DOHH2 (cell line): ENCODE measurements at regions not wholly inside any gene's neighbourhood (a gene's known extent, or its start where the extent isn't known, plus 50 kb on each side); places are given as distances from the start of the nearest gene placed in this dataset.

Experiments used
- H3F3A ChIP-seq: fragments of 200-600 bp; sonication (generic), shearing (Covaris generic); 2 replicates; pipeline ENCODE4 v1.6.0; 2016; ENCODE audit warnings: antibody characterized with exemption, mild to moderate bottlenecking; ENCODE audit not compliant: control insufficient read depth, insufficient read depth
- H3K27ac ChIP-seq: fragments of 200-600 bp; sonication (generic); 2 replicates; pipeline ENCODE4 v1.5.1; 2014; ENCODE audit warnings: low read depth, mild to moderate bottlenecking, low read length, moderate library complexity
- H3K27me3 ChIP-seq: fragments of 200-600 bp; sonication (generic); 2 replicates; pipeline ENCODE4 v1.6.1; 2014; ENCODE audit warnings: mild to moderate bottlenecking, low read length, mixed read lengths; ENCODE audit not compliant: control insufficient read depth
- H3K36me3 ChIP-seq: fragments of 200-600 bp; sonication (generic); 2 replicates; pipeline ENCODE4 v1.6.1; 2014; ENCODE audit warnings: mild to moderate bottlenecking, low read length, moderate library complexity, mixed read lengths; ENCODE audit not compliant: control insufficient read depth
- H3K4me1 ChIP-seq: fragments of 200-600 bp; sonication (generic); 2 replicates; pipeline ENCODE4 v1.6.1; 2014; ENCODE audit warnings: mild to moderate bottlenecking, low read length, mixed read lengths; ENCODE audit not compliant: control insufficient read depth
- H3K4me2 ChIP-seq: fragments of 200-600 bp; sonication (generic); 2 replicates; pipeline ENCODE4 v1.6.0; 2014; ENCODE audit warnings: mild to moderate bottlenecking, low read length, moderate library complexity
- H3K4me3 ChIP-seq: fragments of 200-600 bp; sonication (generic); 2 replicates; pipeline ENCODE4 v1.5.1; 2014; ENCODE audit warnings: mild to moderate bottlenecking, low read length, mixed read lengths
- H3K79me2 ChIP-seq: fragments of 200-600 bp; sonication (generic); 2 replicates; pipeline ENCODE4 v1.6.1; 2014; ENCODE audit warnings: mild to moderate bottlenecking, low read length, mixed read lengths; ENCODE audit not compliant: control insufficient read depth
- H3K9me2 ChIP-seq: fragments of 200-600 bp; sonication (generic); replicated peaks from 2 replicates; pipeline ENCODE4 v1.6.1; 2014; ENCODE audit warnings: mild to moderate bottlenecking, low read length, mixed read lengths; ENCODE audit not compliant: control insufficient read depth
- H3K9me3 ChIP-seq: fragments of 200-600 bp; sonication (generic); 2 replicates; pipeline ENCODE4 v1.6.1; 2014; ENCODE audit warnings: antibody characterized with exemption, low read length, mixed read lengths; ENCODE audit not compliant: control insufficient read depth, insufficient read depth
- H4K20me1 ChIP-seq: fragments of 200-600 bp; sonication (generic); 2 replicates; pipeline ENCODE4 v1.6.0; 2014; ENCODE audit warnings: low read depth, mild to moderate bottlenecking, antibody characterized with exemption, low read length, moderate library complexity; ENCODE audit not compliant: control insufficient read depth, insufficient read depth
- EZH2phosphoT487 ChIP-seq: fragments of 200-600 bp; sonication (generic); IDR thresholded peaks from 2 replicates; pipeline ENCODE4 v1.6.1; 2017; ENCODE audit warnings: borderline replicate concordance, mild to moderate bottlenecking, antibody characterized with exemption, low read length, moderate library complexity, mixed read lengths
- TF ChIP-seq, protein P1 (sequence below): fragments of 200-600 bp; sonication (generic); IDR thresholded peaks from one replicate; pipeline ENCODE4 v1.5.1; 2014; ENCODE audit warnings: antibody characterized with exemption, mild to moderate bottlenecking, low read depth, low read length; ENCODE audit not compliant: poor library complexity, severe bottlenecking

DNA sequence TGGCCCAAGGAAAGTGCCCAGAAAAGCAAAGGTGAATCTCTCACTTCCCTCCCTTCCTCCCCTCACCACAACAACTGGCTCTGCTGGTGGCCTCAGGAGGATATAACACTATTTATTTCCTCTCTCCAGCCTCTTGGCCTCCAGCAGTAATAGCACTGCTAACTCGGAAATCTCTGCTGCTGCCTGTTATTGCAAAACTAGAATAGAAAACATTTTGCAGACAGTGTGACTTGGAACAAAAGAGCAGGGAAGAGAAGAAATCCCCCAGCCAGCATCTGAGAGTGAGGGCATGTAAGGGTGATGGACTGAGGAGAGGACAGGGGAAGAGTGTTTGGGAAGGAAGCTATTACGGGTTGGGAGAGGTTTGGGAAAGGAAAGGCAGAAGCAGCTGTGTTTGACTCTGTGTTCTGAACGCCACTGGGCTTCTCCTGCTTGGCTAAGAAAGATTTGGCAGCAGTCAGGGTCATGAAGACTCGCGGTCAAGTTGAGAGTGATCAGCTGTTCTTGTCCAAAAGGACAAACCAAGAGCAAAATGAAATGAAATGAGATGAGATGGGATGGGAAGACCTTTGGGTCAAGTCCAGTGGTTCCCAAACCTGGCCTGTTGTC, 81.0 kb upstream of the SNX9 start:
- Histone ChIP-seq H3K36me3 (no peaks in the 10 kb centered on the region), H3K27me3 (peaks cover 6% of the 10 kb centered on the region; the same call in 1 of the 2 replicates), H3K79me2 (no peaks in the 10 kb centered on the region), H3K4me3 (no peak overlapping the region), H3K4me2 (no peak overlapping the region), H3K4me1 (no peaks in the 10 kb centered on the region), H3K9me2 (no peaks in the 10 kb centered on the region), H3K27ac (no peak overlapping the region), H4K20me1 (no peaks in the 10 kb centered on the region), H3F3A (no peaks in the 10 kb centered on the region), H3K9me3 (no peaks in the 10 kb centered on the region)
- TF ChIP-seq, protein P1, sequence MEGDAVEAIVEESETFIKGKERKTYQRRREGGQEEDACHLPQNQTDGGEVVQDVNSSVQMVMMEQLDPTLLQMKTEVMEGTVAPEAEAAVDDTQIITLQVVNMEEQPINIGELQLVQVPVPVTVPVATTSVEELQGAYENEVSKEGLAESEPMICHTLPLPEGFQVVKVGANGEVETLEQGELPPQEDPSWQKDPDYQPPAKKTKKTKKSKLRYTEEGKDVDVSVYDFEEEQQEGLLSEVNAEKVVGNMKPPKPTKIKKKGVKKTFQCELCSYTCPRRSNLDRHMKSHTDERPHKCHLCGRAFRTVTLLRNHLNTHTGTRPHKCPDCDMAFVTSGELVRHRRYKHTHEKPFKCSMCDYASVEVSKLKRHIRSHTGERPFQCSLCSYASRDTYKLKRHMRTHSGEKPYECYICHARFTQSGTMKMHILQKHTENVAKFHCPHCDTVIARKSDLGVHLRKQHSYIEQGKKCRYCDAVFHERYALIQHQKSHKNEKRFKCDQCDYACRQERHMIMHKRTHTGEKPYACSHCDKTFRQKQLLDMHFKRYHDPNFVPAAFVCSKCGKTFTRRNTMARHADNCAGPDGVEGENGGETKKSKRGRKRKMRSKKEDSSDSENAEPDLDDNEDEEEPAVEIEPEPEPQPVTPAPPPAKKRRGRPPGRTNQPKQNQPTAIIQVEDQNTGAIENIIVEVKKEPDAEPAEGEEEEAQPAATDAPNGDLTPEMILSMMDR, result no peak
- no peak for TF ChIP-seq EZH2phosphoT487

DNA sequence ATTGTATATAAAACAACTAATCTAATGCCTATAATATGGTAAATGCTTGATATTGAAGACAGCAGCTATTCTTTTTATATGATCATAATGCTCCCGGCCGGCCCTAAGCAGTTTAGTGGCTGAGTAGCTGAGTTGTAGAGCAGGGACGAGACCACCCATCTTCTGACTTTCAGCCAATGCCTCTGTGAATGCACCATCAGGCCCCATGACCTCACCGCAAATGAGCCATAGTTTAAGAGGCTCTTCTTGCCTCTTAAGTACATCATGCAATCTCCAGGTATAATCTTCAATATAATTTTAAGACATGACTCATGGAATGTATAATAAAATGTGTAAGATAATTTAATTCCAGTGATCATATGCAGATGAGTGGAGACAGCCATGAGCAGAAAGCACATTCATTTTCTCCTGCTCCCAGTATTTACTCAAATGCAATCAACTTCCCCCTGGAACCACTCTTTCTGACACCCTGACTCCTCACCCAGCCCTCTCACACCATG, 78.9 kb upstream of the SNX9 start:
- Histone ChIP-seq H3F3A (no peaks in the 10 kb centered on the region), H3K4me3 (no peak overlapping the region), H3K27ac (no peak overlapping the region), H3K79me2 (no peaks in the 10 kb centered on the region), H4K20me1 (no peaks in the 10 kb centered on the region), H3K4me2 (no peak overlapping the region), H3K9me2 (no peaks in the 10 kb centered on the region), H3K36me3 (no peaks in the 10 kb centered on the region), H3K27me3 (peaks cover 7% of the 10 kb centered on the region; the same call in 1 of the 2 replicates), H3K4me1 (peaks cover 5% of the 10 kb centered on the region), H3K9me3 (no peaks in the 10 kb centered on the region)
- TF ChIP-seq, protein P1, result no peak
- TF ChIP-seq EZH2phosphoT487, result no peak

DNA sequence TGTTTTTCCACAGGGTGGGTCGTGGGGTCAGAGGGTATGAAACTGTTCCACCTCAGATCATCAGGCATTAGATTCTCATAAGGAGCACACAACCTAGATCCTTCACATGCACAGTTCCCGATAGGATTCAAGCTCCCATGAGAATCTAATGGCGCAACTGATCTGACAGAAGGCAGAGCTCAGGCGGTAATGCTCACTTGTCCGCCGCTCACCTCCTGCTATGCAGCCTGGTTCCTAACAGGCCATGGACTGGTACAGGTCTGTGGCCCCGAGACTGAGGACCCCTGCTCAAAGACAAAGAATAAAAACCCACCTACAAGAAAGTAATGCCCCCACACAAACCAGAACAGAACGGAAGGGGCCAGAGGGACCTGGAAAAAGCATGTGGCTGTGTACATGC, 76.1 kb upstream of the SNX9 start:
- no peaks in the 10 kb centered on the region for H3K36me3 ChIP-seq
- H3F3A ChIP-seq, result no peaks in the 10 kb centered on the region
- H3K4me3 ChIP-seq, result no peak overlapping the region
- H3K4me2 ChIP-seq, result no peak overlapping the region
- H3K9me2 ChIP-seq, result no peaks in the 10 kb centered on the region
- no peaks in the 10 kb centered on the region for H4K20me1 ChIP-seq
- H3K79me2 ChIP-seq, result no peaks in the 10 kb centered on the region
- H3K27ac ChIP-seq, result no peak overlapping the region
- H3K4me1 ChIP-seq, result peaks cover 23% of the 10 kb centered on the region
- H3K27me3 ChIP-seq, result peaks cover 7% of the 10 kb centered on the region; the same call in 1 of the 2 replicates
- peaks cover 11% of the 10 kb centered on the region; the same call in 1 of the 2 replicates for H3K9me3 ChIP-seq
- TF ChIP-seq EZH2phosphoT487, result no peak
- TF ChIP-seq, protein P1, result no peak
